GM21367 (cell line): ENCODE measurements at regions not wholly inside any gene's neighbourhood (a gene's known extent, or its start where the extent isn't known, plus 50 kb on each side); places are given as distances from the start of the nearest gene placed in this dataset.

Experiments used
- ATAC-seq: cut with Tn5 transposase; IDR thresholded peaks from one replicate; pipeline ENCODE4 v1.9.1; 2021; ENCODE audit not compliant: unreplicated experiment

DNA sequence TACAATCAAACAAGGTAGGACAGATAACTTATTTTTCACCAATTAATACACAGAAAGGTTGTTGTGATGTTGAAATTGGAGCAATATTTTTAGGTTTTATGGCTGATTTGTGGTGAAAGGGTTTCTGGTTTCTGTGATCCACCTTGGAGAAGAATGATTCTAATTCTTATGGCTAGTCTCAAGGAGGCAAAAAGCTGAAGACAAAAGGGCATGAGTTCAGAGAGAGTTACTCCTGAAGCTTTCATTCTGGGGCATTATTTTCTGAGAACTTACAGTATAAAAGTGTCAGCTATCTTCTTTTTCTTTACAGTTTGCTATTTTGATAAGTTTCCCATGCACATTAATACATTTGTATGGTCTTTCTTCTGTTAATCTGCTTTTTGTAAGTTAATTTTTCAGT lies 372.4 kb upstream of the CCDC179 start:
- ATAC-seq, result no peak

GRCh38 chr11:23233075-23233474 lies 372.8 kb upstream of the CCDC179 start:
- ATAC-seq, result no peak

DNA sequence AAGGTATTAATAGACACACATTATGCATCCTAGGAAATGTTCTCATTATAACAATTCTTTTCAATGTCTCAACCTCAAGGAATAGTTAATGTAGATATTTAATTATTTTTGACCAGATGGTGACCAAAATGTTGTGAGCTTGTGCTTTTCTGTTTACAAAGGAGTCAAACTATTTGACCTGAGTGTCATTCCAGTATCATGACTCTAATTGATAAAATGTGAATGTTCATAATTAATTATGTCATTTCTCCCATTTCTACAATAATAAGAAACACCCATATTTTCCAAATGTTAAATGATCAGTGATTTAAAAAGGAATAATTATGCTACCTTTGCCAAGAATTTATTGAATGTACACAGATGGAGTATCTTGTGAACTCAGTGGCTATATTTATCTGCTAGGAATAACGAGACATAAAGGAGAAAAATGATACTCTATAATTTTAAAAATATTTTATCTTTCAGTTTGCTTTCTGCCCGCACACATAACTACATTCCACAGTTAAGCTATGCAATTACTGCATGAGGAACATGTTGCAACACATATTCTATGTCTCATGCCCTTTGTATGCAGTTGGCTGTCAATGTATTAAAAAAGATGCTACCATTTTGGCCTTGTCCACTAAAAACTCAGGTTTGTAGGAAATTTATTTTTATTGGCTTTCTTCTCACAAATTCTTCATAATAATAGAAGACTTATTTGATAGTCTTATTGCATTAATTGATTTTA lies 376.7 kb upstream of the CCDC179 start:
- no peak for ATAC-seq

- no peak for ATAC-seq
Measured at GRCh38 chr11:23252426-23252825, 392.2 kb upstream of the CCDC179 start.

GRCh38 chr11:23257088-23257487 lies 396.8 kb upstream of the CCDC179 start:
- no peak for ATAC-seq

DNA sequence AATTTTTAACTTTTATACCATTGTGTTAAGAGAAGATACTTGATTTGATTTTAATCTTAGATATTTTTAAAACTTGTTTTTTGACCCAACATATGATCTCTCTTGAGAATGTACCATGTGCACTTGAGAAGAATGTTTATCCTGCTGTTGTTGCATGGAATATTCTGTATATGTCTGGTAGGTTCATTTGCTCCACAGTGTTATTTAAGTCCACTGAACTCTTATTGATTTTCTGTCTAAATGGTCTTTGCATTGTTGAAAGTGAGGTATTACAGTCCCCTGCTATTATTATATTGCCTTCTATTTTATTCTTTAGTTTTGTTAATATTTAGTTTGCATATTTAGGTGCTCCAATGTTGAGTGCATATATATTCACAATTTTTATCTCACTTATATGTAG lies 397.3 kb upstream of the CCDC179 start:
- no peak for ATAC-seq

GRCh38 chr11:23263466-23263865 lies 403.2 kb upstream of the CCDC179 start:
- no peak for ATAC-seq

- ATAC-seq, result no peak
Measured at GRCh38 chr11:23272095-23272494, 411.8 kb upstream of the CCDC179 start.

DNA sequence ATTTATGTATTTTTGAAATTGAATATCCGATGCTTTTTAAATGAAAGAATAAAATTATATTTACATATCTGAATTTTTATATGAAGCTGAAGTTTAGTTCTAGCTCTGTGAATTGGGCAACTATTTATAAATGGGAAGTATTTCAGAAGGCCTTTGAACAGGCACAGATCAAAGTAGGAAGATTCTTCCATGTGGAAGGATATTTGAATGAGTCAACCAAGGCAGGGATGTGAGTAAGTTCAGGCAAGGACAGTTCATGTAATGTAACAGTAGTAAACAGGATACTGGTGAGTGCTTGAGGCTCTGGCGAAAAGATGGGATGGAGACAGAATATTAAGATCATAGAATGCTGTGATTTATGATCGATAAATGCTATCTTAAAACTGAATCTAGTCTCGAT lies 417.8 kb upstream of the CCDC179 start:
- no peak for ATAC-seq

GRCh38 chr11:23280088-23280487 lies 419.8 kb upstream of the CCDC179 start:
- ATAC-seq, result no peak

DNA sequence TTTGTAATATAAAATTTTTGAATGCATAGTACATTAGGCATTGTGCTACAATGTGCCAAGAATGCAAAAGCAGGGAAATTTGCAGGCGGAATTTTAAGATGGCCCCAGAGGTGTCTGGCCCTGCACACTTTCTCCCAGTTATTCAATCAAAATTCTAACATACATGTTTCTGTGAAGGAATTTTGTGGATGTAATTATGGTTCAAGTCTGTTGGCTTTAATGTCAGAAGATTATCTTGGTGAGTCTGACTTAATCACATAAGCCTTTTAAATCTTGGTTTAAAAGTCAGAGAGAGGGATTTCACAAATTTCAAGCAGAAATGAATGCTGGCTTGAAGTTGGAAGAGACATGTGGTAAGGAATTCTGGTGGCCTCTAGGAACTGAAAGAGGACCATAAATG lies 423.4 kb upstream of the CCDC179 start:
- no peak for ATAC-seq

GRCh38 chr11:23284631-23285030 lies 424.4 kb upstream of the CCDC179 start:
- no peak for ATAC-seq

DNA sequence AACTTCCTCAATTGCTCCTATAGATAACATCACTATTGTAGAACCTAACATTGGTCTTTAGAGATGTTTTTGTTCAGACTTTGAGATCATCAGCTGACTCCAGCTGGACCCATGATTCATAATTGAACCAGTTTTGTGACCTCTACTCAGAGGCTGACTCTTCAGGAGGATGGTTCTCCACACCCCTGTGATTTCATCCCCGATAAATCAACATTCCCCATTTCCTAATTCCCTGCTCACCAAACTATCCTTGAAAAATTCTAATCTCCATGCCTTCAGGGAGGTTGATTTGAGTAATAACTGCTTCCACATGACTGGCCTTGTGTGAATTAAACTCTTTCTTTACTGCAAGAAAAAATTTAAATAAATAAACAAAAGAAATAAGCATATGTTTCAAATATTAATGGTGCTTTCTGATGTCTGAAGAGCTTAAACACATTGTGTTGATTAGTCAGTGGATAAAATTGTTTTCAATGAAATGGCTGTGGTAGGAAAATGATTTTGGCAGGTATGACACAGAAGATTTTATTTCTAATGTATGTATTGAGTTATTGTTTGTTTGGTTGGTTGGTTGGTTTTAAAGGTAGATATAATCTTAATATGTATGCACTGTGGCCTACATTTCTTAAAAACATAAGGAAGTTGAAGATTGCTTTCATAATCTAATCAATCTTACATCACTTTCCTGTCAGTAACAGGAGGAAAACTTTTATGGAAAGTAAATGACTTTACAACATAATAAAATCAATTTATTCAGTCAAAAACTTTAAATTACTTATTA lies 427.9 kb upstream of the CCDC179 start:
- ATAC-seq, result no peak

DNA sequence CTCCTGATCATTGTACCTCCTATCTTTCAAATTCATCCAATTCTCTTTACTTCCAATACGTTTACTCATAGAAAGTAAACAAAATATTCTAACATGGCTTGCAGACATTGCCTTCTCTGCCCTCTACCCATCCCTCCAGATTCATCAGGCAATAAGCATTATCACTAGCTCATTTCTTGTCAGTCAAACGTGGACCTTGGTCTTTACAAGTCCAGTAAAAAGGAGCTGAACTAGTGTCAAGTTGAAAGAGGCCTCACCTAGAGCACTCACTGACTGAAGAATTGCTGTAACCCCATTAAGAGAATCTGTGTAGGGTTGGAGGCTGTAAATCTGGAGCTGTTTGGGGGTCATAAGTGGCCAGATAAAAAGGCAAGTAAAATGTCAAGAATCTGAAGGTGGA lies 435.0 kb upstream of the CCDC179 start:
- ATAC-seq, result no peak

GRCh38 chr11:23308041-23308440 lies 447.8 kb upstream of the CCDC179 start:
- ATAC-seq, result no peak

DNA sequence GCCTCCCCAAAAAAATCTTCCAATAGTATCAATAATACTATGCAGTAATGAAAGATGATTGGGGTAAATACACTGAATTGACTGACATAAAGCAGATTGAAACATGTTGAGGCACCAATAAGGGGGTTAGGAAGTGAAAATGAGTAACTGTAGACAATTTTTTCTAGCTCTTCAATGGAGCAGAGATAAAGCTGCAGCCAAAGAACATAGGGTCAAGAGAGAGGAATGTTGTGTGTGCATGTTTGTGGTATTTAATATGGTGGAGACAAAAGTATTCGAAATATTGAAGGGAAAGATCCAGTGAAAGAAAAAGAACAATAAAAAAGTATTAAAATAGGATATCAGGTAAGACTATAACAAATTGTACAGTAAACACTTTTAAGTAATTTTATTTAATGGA lies 450.0 kb upstream of the CCDC179 start:
- ATAC-seq, result no peak

DNA sequence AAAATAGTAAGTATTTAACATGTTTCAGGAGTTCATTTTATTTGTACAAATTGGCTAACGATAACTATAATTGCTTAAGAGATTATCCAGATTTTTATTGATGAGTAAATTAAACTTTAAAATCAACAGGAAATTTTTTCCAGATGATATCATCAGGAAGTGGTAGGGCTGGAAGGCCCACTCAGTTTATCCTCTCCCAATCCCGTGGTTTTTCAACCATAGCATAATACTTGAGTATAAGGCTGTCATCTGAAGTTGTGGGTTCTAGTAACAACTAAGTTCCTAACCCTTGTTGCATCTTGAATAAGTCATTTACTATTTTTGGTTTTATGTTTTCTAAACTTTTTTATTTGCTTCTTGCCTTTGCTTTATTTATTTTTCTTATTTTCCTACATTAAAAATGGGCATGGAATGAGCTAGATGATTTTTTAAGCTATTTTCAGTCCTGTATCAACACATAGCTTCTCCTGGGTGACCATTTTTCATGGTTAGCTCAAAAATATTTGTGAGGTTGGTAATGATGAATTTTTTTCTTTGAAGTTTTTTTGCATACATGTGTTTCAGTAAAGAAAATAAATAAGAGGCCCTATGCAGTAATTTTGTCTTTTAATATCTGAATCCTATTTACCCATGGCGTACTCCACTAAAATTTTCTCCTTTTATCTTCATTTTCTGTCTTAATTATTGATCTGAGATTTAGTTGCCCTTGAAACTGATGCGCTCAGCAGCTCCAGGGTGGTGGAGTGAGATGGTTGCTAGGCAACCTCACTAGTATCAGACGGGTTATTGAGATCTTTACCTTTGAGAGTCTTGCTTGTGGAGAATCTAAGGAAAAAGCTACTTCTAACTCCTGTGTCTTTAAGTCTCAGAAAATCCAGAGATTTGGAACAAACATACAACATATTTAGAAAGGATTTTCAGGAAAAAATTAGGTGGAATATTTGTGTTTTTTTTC lies 452.0 kb upstream of the CCDC179 start:
- ATAC-seq, result no peak

- ATAC-seq, result no peak
Measured at GRCh38 chr11:23313001-23313400, 452.7 kb upstream of the CCDC179 start.

GRCh38 chr11:23314162-23314561 lies 453.9 kb upstream of the CCDC179 start:
- no peak for ATAC-seq

DNA sequence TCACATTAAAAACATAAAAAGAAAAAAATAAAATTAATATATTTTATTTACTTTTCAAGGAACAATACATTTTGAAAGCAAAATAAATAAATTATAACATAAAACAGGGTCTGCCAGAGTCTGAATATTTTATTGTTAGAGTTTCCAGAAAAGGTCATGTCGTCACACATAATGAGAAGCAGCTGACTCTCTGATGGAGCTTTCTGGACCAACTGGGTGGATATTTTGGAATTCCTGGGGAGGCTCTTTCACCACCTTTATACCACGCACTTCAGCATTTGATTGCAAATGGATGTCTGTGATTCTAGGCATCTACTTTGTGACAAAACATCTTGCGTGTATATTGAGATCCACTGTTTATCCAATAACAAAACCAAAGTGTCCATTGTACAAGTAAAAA lies 455.0 kb upstream of the CCDC179 start:
- no peak for ATAC-seq

DNA sequence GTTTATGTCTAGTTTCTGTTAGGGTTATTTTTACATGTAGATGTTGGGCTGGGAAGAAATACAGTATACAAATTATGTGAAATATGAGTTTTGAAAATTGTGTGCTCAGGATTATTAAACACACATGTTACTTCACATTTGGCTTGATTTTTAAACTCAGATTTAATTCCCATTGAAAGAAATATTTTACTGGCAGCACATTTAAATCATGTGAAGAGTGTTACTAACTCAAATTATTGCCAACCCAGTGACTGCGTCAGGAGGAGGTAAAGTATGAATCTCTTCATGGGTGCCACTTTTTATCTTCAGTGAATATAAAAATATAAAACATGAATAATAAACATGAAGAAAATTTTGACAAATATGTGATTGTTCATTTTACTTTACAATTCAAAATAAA lies 457.5 kb upstream of the CCDC179 start:
- no peak for ATAC-seq
